Suprapubic skin (tissue), 4 donors: ENCODE measurements at regions not wholly inside any gene's neighbourhood (a gene's known extent, or its start where the extent isn't known, plus 50 kb on each side); places are given as distances from the start of the nearest gene placed in this dataset.

ENCODE experiments used
- EP300 ChIP-seq: sonication (generic); formaldehyde crosslinking; IDR thresholded peaks from one replicate; pipeline ENCODE4 v1.6.1; 2017; ENCODE audit warnings: antibody characterized with exemption
- POLR2A ChIP-seq, 2 donors: fragments of 450-650 bp; IDR thresholded peaks; one replicate each; pipeline ENCODE4 v1.6.1; 2017; ENCODE audit warnings: antibody characterized with exemption in 2 of 2, mild to moderate bottlenecking in 2 of 2, moderate library complexity in 2 of 2
- POLR2AphosphoS5 ChIP-seq, 3 donors: sonication (generic); formaldehyde crosslinking; IDR thresholded peaks; one replicate each; pipeline ENCODE4 v1.6.1; 2017; ENCODE audit warnings: antibody characterized with exemption in 3 of 3
- TF ChIP-seq, protein P1 (sequence below), 2 donors: fragments of 200-600 bp in 1 of 2; fragments of 450-650 bp in 1 of 2; sonication (generic) in 1 of 2; IDR thresholded peaks; one replicate each; pipeline ENCODE4 v1.5.1; 2016 to 2019; ENCODE audit warnings: antibody characterized with exemption in 2 of 2, mild to moderate bottlenecking in 1 of 2, moderate library complexity in 1 of 2

- TF ChIP-seq, protein P1, sequence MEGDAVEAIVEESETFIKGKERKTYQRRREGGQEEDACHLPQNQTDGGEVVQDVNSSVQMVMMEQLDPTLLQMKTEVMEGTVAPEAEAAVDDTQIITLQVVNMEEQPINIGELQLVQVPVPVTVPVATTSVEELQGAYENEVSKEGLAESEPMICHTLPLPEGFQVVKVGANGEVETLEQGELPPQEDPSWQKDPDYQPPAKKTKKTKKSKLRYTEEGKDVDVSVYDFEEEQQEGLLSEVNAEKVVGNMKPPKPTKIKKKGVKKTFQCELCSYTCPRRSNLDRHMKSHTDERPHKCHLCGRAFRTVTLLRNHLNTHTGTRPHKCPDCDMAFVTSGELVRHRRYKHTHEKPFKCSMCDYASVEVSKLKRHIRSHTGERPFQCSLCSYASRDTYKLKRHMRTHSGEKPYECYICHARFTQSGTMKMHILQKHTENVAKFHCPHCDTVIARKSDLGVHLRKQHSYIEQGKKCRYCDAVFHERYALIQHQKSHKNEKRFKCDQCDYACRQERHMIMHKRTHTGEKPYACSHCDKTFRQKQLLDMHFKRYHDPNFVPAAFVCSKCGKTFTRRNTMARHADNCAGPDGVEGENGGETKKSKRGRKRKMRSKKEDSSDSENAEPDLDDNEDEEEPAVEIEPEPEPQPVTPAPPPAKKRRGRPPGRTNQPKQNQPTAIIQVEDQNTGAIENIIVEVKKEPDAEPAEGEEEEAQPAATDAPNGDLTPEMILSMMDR (IDR thresholded peaks at IDR 0.05), result no peak
- TF ChIP-seq POLR2AphosphoS5 (IDR thresholded peaks at IDR 0.05) (no peak), POLR2A (IDR thresholded peaks at IDR 0.05) (no peak), EP300 (no peak)
Measured at GRCh38 chr16:27641260-27641659, 91.3 kb downstream of the KATNIP start.
